Ishikawa (cell line): ENCODE measurements at regions not wholly inside any gene's neighbourhood (a gene's known extent, or its start where the extent isn't known, plus 50 kb on each side); places are given as distances from the start of the nearest gene placed in this dataset.

Experiments
- CEBPB ChIP-seq: IDR thresholded peaks from 2 replicates; pipeline ENCODE4 v1.6.1; 2012
- CREB1 ChIP-seq: IDR thresholded peaks from 2 replicates; pipeline ENCODE4 v1.6.1; 2012; ENCODE audit warnings: low read depth
- EGR1 ChIP-seq: IDR thresholded peaks from 2 replicates; pipeline ENCODE4 v1.6.1; 2012
- EP300 ChIP-seq: IDR thresholded peaks from 2 replicates; pipeline ENCODE4 v1.6.1; 2012; ENCODE audit warnings: borderline replicate concordance
- FOXM1 ChIP-seq: IDR thresholded peaks from 2 replicates; pipeline ENCODE4 v1.6.1; 2012; ENCODE audit warnings: low read depth, borderline replicate concordance
- MAX ChIP-seq: IDR thresholded peaks from 2 replicates; pipeline ENCODE4 v1.6.1; 2012
- NFIC ChIP-seq: IDR thresholded peaks from 2 replicates; pipeline ENCODE4 v1.6.1; 2012
- RAD21 ChIP-seq: IDR thresholded peaks from 2 replicates; pipeline ENCODE4 v1.6.1; 2012; ENCODE audit warnings: low read depth
- REST ChIP-seq: IDR thresholded peaks from 2 replicates; pipeline ENCODE4 v1.6.1; 2012; ENCODE audit warnings: low read depth, mild to moderate bottlenecking
- TAF1 ChIP-seq: IDR thresholded peaks from 2 replicates; pipeline ENCODE4 v1.6.1; 2012; ENCODE audit warnings: low read depth, mild to moderate bottlenecking
- TCF12 ChIP-seq: IDR thresholded peaks from 2 replicates; pipeline ENCODE4 v1.6.1; 2012; ENCODE audit warnings: low read depth
- TEAD4 ChIP-seq: IDR thresholded peaks from 2 replicates; pipeline ENCODE4 v1.6.1; 2012
- YY1 ChIP-seq: IDR thresholded peaks from 2 replicates; pipeline ENCODE4 v1.6.1; 2012; ENCODE audit warnings: low read depth
- ZBTB7A ChIP-seq: IDR thresholded peaks from 2 replicates; pipeline ENCODE4 v1.6.1; 2012; ENCODE audit warnings: low read depth
- TF ChIP-seq, protein P1 (sequence below): IDR thresholded peaks from 2 replicates; pipeline ENCODE4 v1.6.1; 2012

DNA sequence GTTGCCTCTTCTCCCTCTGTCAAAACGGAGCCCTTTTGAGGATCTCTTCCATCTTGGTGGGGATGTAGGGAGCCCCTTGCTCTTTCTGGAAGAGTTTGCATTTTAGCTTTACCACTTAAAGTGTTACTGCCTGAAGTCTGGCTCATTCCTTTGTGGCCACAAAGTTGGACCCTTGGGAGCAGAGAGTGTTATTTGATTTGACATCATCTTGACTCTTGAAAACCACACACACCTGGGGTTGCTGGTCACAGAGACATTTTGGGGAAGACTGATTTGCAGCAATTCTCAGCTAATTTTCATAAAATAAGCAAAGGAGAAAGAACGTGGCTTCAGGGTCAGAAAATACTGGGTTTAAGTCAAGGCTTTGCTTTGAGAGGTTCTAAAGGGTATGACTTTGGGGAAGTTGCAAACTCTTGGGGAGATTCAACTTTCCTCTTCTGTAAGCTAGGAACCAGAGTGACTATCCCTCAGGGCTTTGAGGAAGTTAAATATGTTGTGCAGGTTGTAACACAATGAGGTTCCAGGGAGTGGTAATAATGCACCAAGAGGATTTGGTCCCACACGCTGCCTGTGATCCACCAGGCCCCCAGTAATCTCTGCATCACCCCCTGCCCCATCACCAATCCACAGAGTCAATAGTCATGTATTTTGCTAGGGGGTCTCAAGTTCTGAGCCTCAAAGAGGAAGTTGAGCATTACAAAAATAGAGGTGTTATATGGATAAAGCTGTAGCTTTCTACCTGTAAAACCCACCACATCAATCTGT lies 141.6 kb upstream of the SLC24A3 start:
- TF ChIP-seq TCF12 (no peak), EGR1 (no peak), CREB1 (no peak), TEAD4 (no peak), CEBPB (no peak), TAF1 (no peak), NFIC (no peak), MAX (no peak), FOXM1 (no peak), EP300 (no peak), REST (no peak), YY1 (no peak)
- TF ChIP-seq, protein P1, sequence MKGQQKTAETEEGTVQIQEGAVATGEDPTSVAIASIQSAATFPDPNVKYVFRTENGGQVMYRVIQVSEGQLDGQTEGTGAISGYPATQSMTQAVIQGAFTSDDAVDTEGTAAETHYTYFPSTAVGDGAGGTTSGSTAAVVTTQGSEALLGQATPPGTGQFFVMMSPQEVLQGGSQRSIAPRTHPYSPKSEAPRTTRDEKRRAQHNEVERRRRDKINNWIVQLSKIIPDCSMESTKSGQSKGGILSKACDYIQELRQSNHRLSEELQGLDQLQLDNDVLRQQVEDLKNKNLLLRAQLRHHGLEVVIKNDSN, result no peak

- TF ChIP-seq NFIC (no peak), EP300 (no peak), FOXM1 (no peak), RAD21 (no peak)
Observed at GRCh38 chr20:19071446-19071725, 141.1 kb upstream of the SLC24A3 start.

DNA sequence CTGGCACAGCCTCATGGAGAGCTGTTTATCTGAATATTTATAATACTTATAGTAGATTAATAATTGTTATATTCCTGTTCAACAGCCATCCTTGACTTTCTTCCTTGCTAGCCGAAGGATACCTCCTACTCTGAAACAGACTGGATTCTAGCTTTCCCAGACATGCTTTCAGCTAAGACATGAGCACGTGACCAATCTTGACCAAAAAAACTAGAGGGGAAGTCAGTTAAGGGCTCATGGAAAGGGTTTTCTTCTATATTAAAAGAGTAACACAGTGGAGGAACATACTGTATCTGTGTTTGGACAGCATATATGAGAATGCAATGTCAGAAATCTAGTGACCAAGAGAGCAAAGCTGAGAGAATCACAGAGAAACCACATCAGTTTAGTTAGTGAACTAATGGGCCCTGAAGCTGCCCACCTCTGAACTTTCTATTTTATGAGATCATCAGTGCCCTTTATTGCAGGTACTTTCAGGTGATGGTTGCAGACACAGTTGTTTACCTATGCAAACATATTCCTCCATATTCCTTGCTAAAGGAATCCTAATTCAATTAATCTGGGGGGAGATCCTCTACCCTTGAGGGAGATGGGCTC lies 140.4 kb upstream of the SLC24A3 start:
- TF ChIP-seq TCF12 (no peak), YY1 (no peak), EP300 (no peak), RAD21 (no peak), ZBTB7A (no peak), CEBPB (no peak), FOXM1 (no peak), NFIC (no peak), CREB1 (no peak), MAX (no peak)
- TF ChIP-seq, protein P1, result no peak

- TF ChIP-seq REST, result no peak
- TF ChIP-seq, protein P1, result no peak
- TF ChIP-seq ZBTB7A, result no peak
Observed at GRCh38 chr20:19072988-19073387, 139.5 kb upstream of the SLC24A3 start.

DNA sequence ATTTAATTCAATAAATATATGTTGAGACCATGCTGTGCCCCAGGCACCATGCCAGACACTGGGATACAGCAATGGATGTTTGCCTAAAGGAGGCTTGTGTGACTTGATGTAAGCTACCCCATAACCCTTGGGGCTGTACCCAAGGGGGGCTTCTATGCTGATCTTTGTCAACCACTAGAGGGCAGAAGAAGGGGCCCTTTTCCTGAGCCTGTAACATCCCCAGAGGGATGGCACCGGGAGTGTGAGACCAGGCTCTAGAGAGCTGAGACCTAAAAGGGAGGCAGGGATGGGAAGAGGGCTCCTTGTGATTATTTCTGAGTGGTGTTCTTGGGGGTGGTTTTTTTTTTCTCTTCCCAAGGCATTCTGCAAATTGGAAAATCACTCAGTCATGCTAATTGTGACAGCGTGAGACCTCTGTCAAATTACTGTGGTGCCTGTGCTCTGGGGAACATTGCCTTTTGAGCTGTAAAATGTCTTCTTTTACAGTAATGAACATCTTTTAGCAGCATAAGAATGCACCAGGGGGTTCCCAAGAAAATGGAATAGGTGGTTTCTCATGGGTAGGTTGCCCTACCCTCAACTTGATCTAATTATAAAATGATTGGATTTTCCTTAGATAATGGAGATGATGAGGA lies 138.7 kb upstream of the SLC24A3 start:
- TF ChIP-seq ZBTB7A (no peak), TCF12 (no peak)

- TF ChIP-seq TEAD4, result no peak
- TF ChIP-seq CREB1, result no peak
- no peak for TF ChIP-seq FOXM1
- no peak for TF ChIP-seq NFIC
- no peak for TF ChIP-seq TAF1
Observed at GRCh38 chr20:19074356-19074755, 138.1 kb upstream of the SLC24A3 start.
